ENCODE measurements at regions not wholly inside any gene's neighbourhood (a gene's known extent, or its start where the extent isn't known, plus 50 kb on each side); places are given as distances from the start of the nearest gene placed in this dataset.

- no peak for TF ChIP-seq CTCF (IDR thresholded peaks at IDR 0.05; ENCODE audit: low read length)
- TF ChIP-seq EZH2 (IDR thresholded peaks at IDR 0.05; ENCODE audit: borderline replicate concordance, low read length) = no peak
Measured at GRCh38 chrX:107521877-107522586, 72.6 kb downstream of the FRMPD3 start.

All from OCI-LY1 (cell line).